GM21619 (cell line): ENCODE measurements at regions not wholly inside any gene's neighbourhood (a gene's known extent, or its start where the extent isn't known, plus 50 kb on each side); places are given as distances from the start of the nearest gene placed in this dataset.

Experiments
- ATAC-seq: cut with Tn5 transposase; IDR thresholded peaks from one replicate; pipeline ENCODE4 v1.9.1; 2021; ENCODE audit not compliant: unreplicated experiment

GRCh38 chr2:2875831-2876230 lies 501.8 kb downstream of the EIPR1 start:
- ATAC-seq: no peak

DNA sequence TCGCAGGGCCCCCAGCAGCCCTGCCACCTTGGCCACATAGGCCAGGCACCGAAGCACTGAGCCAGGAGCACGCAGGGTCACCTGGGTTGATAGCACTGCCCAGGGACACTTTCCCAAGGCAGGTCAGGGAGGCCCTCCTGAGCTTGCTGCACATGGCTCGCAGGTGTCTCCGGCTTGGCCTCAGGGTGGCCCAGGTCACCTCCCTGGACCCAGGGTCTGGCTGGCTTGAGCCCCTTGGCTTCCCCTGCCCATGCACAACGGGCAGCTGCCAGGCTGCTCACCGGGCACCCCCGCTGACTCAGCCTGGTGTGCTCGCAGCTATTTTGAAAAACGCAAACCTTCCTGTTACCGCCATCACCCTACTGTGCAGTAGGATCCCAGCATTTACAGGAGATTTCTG lies 502.3 kb downstream of the EIPR1 start:
- ATAC-seq: no peak

DNA sequence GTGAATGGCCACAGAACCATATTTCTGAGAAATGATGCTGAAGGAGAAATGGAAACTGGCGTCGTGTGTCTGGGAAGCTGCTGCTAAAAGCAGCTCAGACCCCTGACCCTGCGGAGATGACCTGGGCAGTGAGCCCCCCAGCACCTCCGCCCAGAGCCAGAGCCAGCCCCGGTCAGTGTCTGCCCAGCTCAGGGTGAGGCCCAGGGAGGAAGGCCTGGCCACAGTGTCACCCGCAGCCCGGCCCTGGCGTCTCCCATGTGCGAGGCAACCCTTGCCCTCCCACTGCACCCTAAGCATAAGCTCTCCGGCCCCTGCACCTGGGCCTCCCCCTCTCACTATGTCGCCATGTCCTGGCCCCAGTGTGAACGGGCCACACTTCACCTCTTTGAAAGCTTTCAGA lies 502.8 kb downstream of the EIPR1 start:
- no peak for ATAC-seq

GRCh38 chr2:2874341-2874740 lies 503.3 kb downstream of the EIPR1 start:
- no peak for ATAC-seq

DNA sequence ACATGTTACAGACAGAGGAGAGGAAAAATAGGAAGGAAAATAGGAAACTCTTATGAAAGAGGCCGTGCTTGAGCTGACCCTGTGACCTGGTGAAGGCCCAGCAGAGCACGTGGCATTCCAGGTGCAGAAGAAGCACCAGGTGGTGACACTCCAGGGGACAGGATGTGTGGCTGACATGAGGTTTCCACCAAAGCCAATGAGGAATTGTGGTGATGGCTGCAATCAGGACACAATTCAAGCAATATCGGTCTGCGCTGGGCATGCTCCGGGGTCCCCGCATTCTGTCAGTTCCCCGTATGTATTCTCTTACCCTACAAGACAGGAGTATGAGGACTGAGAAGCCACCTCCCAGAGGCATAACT lies 504.2 kb downstream of the EIPR1 start:
- ATAC-seq: no peak

DNA sequence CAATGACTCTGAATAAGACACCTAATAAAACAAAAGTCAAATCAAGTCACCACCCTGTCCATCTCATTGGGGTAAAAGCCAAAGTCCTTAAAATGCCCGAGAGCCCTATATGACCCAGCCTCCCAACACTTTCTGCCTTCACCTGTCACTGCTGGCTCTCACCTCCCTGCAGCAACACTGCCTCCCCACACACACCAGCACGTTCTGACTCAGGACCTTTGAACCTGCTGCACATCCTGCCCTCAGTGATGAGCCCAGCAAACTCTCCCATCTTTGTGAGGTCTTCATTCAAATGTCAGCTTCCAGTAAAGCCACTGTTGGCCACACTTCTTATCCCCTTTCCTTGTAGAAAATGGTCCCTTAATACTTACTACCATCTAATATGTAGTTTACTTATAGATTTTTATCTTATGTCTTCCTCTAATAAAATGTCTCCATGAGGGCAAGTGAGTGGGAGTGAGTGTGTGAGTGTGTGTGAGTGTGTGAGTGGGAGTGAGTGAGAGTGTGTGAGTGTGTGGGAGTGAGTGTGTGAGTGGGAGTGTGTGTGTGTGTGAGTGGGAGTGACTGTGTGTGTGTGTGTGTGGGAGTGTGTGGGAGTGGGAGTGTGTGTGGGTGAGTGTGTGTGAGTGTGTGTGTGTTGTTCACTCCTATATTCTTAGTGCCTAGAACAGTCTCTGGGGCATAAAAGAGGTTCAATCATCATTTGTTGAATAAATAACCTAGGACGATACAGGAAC lies 504.7 kb downstream of the EIPR1 start:
- no peak for ATAC-seq

GRCh38 chr2:2872309-2872617 lies 505.4 kb downstream of the EIPR1 start:
- no peak for ATAC-seq

- no peak for ATAC-seq
Measured at GRCh38 chr2:2871480-2872308, 505.9 kb downstream of the EIPR1 start.

DNA sequence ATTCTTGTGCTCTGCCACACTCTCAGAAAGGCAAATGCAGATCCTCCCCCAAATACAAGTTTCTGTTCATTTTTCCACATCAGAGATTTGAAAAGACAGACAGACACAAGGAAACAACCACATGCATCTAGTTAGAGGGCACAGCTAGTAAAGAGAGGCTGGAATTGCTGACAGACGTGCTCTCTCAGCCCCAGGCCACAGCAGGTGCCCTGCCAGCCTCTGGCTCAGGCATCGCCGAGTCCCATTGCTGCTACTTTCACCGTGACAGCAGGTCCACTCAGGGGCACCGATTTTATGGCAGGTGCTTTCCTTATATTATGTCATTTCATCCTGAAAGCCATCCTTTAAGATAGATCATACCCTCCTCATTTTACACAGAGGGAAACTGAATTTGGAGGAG lies 507.5 kb downstream of the EIPR1 start:
- no peak for ATAC-seq

DNA sequence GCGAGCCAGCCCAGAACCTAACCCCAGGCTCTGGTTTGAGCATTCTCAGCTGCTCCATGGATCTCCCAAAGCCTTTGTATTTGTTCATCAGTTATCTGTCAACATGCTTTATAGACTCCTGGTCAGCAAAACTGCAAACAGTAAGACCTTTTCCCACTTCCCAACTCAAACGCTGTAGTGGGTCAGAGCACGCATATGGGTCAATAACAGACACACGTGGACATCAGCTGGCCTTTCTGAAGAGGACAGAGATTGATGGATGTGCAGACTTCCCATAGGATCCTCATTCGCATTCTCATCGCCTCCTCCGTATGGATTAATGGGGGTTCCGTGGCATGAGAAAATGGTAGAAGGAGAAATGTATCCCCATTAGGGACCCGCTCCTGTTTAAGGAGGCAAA lies 508.1 kb downstream of the EIPR1 start:
- no peak for ATAC-seq

- no peak for ATAC-seq
Measured at GRCh38 chr2:2868085-2868484, 509.5 kb downstream of the EIPR1 start.

DNA sequence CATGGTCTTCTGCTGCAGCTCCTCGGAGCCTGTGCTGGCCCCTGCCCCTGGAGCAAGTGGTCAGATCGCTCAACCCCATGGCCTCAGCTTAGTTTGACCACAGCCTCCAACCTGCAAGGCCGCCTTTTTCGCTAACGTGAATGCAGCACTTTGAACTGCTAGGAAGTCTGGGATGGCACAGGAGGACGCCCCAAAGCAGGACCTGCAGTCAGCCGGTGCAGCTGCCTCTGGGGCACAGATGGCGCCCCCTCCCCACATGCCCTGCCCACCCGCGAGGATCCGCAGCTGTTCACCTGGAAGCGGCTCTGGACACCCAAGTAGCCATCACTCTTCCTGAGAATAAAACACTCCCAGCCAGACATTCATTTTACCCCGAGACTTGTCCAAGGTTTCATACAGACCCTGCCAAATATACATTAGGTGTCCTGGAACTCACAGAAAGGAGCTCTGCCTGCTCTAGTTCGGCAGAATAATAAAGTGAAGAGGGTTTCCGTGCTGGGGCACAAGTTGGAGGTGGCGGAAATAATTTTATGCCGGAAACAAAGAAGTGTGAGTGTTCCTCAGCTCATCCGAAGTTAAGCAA lies 510.1 kb downstream of the EIPR1 start:
- ATAC-seq: no peak

DNA sequence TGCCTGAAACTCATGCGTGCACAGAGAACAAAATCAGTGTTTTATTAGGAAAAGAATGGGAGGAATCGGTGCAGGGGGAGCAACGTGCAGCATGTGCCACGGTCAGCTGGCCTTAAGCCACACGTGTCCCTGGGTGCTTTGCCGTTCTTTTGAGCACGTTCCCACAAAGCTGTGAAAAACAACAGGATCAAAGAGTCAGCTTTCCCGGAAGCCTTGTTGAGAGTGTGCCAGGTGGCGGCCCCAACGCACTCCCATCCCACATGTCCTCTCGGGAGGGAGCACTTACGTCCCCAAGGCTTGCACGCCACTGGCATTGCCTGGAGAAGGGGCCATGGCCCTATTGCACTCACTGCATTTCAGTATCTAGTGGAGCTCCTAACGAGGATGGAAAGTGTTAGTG lies 511.2 kb downstream of the EIPR1 start:
- no peak for ATAC-seq

DNA sequence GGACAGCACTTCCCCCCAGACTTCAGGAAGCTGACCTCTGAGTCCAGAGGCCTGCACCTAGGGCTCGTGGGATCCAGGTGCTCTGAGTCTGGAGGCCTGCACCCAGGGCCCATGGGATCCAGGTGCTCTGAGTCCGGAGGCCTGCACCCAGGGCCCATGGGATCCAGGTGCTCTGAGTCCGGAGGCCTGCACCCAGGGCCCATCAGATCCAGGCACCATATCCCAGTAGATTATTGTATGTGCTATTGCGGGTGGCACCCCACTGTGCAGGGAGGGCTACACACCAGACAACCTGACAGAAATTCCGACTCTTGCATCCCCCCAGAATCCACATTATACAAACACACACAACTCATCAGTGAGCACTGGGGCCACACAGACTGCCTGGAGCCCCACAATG lies 515.2 kb downstream of the EIPR1 start:
- no peak for ATAC-seq

GRCh38 chr2:2861666-2862240 lies 515.9 kb downstream of the EIPR1 start:
- ATAC-seq: no peak

GRCh38 chr2:2860589-2861300 lies 516.9 kb downstream of the EIPR1 start:
- no peak for ATAC-seq

- no peak for ATAC-seq
Measured at GRCh38 chr2:2859732-2860131, 517.9 kb downstream of the EIPR1 start.

DNA sequence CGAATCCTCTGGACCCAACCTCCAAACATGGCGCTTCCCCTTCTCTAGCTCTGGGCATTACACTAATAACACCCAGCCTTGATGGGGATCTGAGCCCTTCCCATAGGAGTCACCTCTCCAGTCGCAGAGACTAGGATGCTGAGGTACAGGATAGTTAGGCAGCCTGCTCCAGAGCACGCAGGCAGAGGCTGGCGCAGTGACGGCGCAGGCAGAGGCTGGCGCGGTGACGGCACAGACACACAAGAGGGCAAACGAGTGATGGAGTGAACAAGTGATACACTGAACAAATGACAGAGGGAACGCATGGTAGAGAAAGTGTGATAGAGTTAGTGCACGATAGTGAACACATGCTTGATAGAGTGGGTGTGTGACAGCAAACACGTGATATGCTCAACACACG lies 518.5 kb downstream of the EIPR1 start:
- no peak for ATAC-seq

- ATAC-seq: no peak
Measured at GRCh38 chr2:2856723-2857415, 520.7 kb downstream of the EIPR1 start.

- no peak for ATAC-seq
Measured at GRCh38 chr2:2855297-2855696, 522.3 kb downstream of the EIPR1 start.

GRCh38 chr2:2853346-2853745 lies 522.3 kb upstream of the MYT1L start:
- ATAC-seq: no peak
